SK-N-SH (cell line): ENCODE measurements at regions not wholly inside any gene's neighbourhood (a gene's known extent, or its start where the extent isn't known, plus 50 kb on each side); places are given as distances from the start of the nearest gene placed in this dataset.

Source experiments
- CTCF ChIA-PET: fragments of 300-600, 350-600 bp; formaldehyde crosslinking; extraction: SDS; loops from one replicate; lab custom pipeline; 2021; lab: Yijun Ruan, JAX
- POLR2A ChIA-PET: fragments of 350-600 bp; sonication (Branson Sonifier 250); formaldehyde crosslinking; extraction: SDS; loops from one replicate; lab custom pipeline; 2020; ENCODE audit warnings: antibody characterized with exemption, inconsistent platforms; lab: Yijun Ruan, JAX
- DNase-seq: peaks from one replicate; pipeline ENCODE4 v3.0.0; 2012
- H2AFZ ChIP-seq: fragments of 200-600 bp; sonication (generic); 2 replicates; pipeline ENCODE4 v1.8.1; 2016; ENCODE audit warnings: antibody characterized with exemption, mild to moderate bottlenecking, low read depth
- H3F3A ChIP-seq: fragments of 200-600 bp; sonication (generic); replicated peaks from 2 replicates; pipeline ENCODE3; 2016; ENCODE audit warnings: antibody characterized with exemption, mild to moderate bottlenecking; ENCODE audit not compliant: insufficient read depth
- H3K27ac ChIP-seq, 2 experiments: fragments of 200-500 bp in 1 of 2; fragments of 200-600 bp in 1 of 2; sonication (Bioruptor generic) in 1 of 2; sonication (generic), shearing (Covaris generic) in 1 of 2; 2 replicates each; pipeline versions ENCODE4 v1.5.1 to v1.6.1; 2014 to 2016; ENCODE audit warnings: low read depth in 2 of 2, inconsistent platforms in 1 of 2, low read length in 1 of 2, mild to moderate bottlenecking in 1 of 2, mixed read lengths in 1 of 2
- H3K27me3 ChIP-seq: fragments of 200-600 bp; sonication (generic), shearing (Covaris generic); 2 replicates; pipeline ENCODE4 v1.6.1; 2016; ENCODE audit warnings: mixed run types; ENCODE audit not compliant: insufficient read depth
- H3K36me3 ChIP-seq, 2 experiments: fragments of 200-500 bp in 1 of 2; fragments of 200-600 bp in 1 of 2; sonication (Bioruptor generic) in 1 of 2; sonication (generic) in 1 of 2; replicated peaks in 1 of 2; 2 replicates each; pipeline versions ENCODE3 to v1.5.1; 2014 to 2016; ENCODE audit warnings: low read length in 1 of 2, mild to moderate bottlenecking in 1 of 2; ENCODE audit not compliant: insufficient read depth in 2 of 2, control insufficient read depth in 1 of 2
- H3K4me1 ChIP-seq, 2 experiments: fragments of 200-500 bp in 1 of 2; fragments of 200-600 bp in 1 of 2; sonication (Bioruptor generic) in 1 of 2; sonication (generic), shearing (Covaris generic) in 1 of 2; 2 replicates each; pipeline versions ENCODE4 v1.5.1 to v1.6.1; 2014 to 2016; ENCODE audit warnings: low read depth in 1 of 2, low read length in 1 of 2, mixed run types in 1 of 2; ENCODE audit not compliant: insufficient read depth in 2 of 2, control insufficient read depth in 1 of 2
- H3K4me2 ChIP-seq: fragments of 200-600 bp; sonication (generic), shearing (Covaris generic); 2 replicates; pipeline ENCODE4 v1.6.1; 2017; ENCODE audit warnings: mixed run types
- H3K4me3 ChIP-seq, 2 experiments: fragments of 200-500 bp in 1 of 2; fragments of 200-600 bp in 1 of 2; sonication (Bioruptor generic) in 1 of 2; sonication (generic), shearing (Covaris generic) in 1 of 2; 2 replicates each; pipeline versions ENCODE4 v1.5.1 to v1.8.1; 2014 to 2016; ENCODE audit warnings: low read depth in 2 of 2, inconsistent platforms in 1 of 2, low read length in 1 of 2, mild to moderate bottlenecking in 1 of 2, mixed read lengths in 1 of 2, moderate library complexity in 1 of 2
- H3K79me2 ChIP-seq: fragments of 200-600 bp; sonication (generic); 2 replicates; pipeline ENCODE4 v1.8.1; 2017; ENCODE audit warnings: mild to moderate bottlenecking; ENCODE audit not compliant: insufficient read depth
- H3K9ac ChIP-seq: fragments of 200-600 bp; sonication (generic); 2 replicates; pipeline ENCODE4 v1.6.1; 2017; ENCODE audit warnings: mixed run types
- H3K9me2 ChIP-seq: fragments of 200-600 bp; sonication (generic); 2 replicates; pipeline ENCODE4 v1.6.1; 2017; ENCODE audit warnings: mixed run types
- H3K9me3 ChIP-seq: fragments of 200-600 bp; sonication (generic); 2 replicates; pipeline ENCODE4 v1.6.1; 2017; ENCODE audit warnings: mixed run types, mild to moderate bottlenecking, moderate library complexity
- H4K20me1 ChIP-seq: fragments of 200-600 bp; sonication (generic); 2 replicates; pipeline ENCODE4 v1.6.1; 2017; ENCODE audit warnings: mild to moderate bottlenecking, mixed run types; ENCODE audit not compliant: insufficient read depth
- FOXJ3 ChIP-seq: sonication (generic); formaldehyde crosslinking; IDR thresholded peaks from 2 replicates; pipeline ENCODE4 v1.5.1; 2020; ENCODE audit warnings: mild to moderate bottlenecking, missing genetic modification reagents
- FOXM1 ChIP-seq: IDR thresholded peaks from 2 replicates; pipeline ENCODE4 v1.4.0; 2012; ENCODE audit warnings: low read depth, mild to moderate bottlenecking
- GABPA ChIP-seq: IDR thresholded peaks from 2 replicates; pipeline ENCODE4 v1.4.0; 2012; ENCODE audit warnings: low read depth, mild to moderate bottlenecking
- GATA2 ChIP-seq: sonication (generic); formaldehyde crosslinking; IDR thresholded peaks from 2 replicates; pipeline ENCODE4 v1.5.0; 2020; ENCODE audit warnings: mild to moderate bottlenecking, missing genetic modification reagents
- IRF3 ChIP-seq: fragments of 150-350 bp; IDR thresholded peaks from 2 replicates; pipeline ENCODE4 v1.6.1; 2016; ENCODE audit warnings: mild to moderate bottlenecking, low read depth, low read length
- MXI1 ChIP-seq: IDR thresholded peaks from 2 replicates; pipeline ENCODE4 v1.6.1; 2012; ENCODE audit warnings: mild to moderate bottlenecking, low read depth, low read length, improper control_type of control experiment
- NFIC ChIP-seq: IDR thresholded peaks from 2 replicates; pipeline ENCODE4 v1.4.0; 2012; ENCODE audit warnings: borderline replicate concordance
- NRF1 ChIP-seq: IDR thresholded peaks from 2 replicates; pipeline ENCODE4 v1.6.1; 2012; ENCODE audit warnings: low read depth, mild to moderate bottlenecking, low read length
- PBX3 ChIP-seq: IDR thresholded peaks from 2 replicates; pipeline ENCODE4; 2012
- RAD21 ChIP-seq: IDR thresholded peaks from 2 replicates; pipeline ENCODE4 v1.6.1; 2012; ENCODE audit warnings: mild to moderate bottlenecking, low read length
- RCOR1 ChIP-seq: fragments of 150-350 bp; IDR thresholded peaks from 2 replicates; pipeline ENCODE4 v1.6.1; 2017; ENCODE audit warnings: antibody characterized with exemption, low read length
- RXRA ChIP-seq: IDR thresholded peaks from 2 replicates; pipeline ENCODE4 v1.4.0; 2012; ENCODE audit warnings: low read depth, mild to moderate bottlenecking, borderline replicate concordance
- SIN3A ChIP-seq: IDR thresholded peaks from 2 replicates; pipeline ENCODE4 v1.6.1; 2012; ENCODE audit warnings: low read depth, mild to moderate bottlenecking, low read length, moderate library complexity, borderline replicate concordance
- TAF1 ChIP-seq: IDR thresholded peaks from 2 replicates; pipeline ENCODE4 v1.6.1; 2012; ENCODE audit warnings: low read depth, mild to moderate bottlenecking, low read length, moderate library complexity, borderline replicate concordance
- USF1 ChIP-seq: IDR thresholded peaks from 2 replicates; pipeline ENCODE4 v1.4.0; 2012; ENCODE audit warnings: low read depth, borderline replicate concordance
- USF2 ChIP-seq: fragments of 150-350 bp; IDR thresholded peaks from 2 replicates; pipeline ENCODE4 v1.6.1; 2017; ENCODE audit warnings: antibody characterized with exemption, low read length, low read depth, borderline replicate concordance
- YY1 ChIP-seq: IDR thresholded peaks from 2 replicates; pipeline ENCODE4 v1.4.0; 2012; ENCODE audit warnings: low read depth, mild to moderate bottlenecking
- ZBTB33 ChIP-seq: IDR thresholded peaks from 2 replicates; pipeline ENCODE4 v1.4.0; 2012; ENCODE audit warnings: low read depth, borderline replicate concordance
- WGBS: methylation state at CpG from one replicate; pipeline ENCODE4 v1.1.6; 2017; ENCODE audit warnings: low lambda C conversion rate; 5-methylcytosine and 5-hydroxymethylcytosine counted together

GRCh38 chr3:80592792-80593191 is 825.0 kb upstream of the ROBO1 start:
- Histone ChIP-seq H3K27ac (no peak overlapping the region), H3K9me3 (no peaks in the 10 kb centered on the region; the same call in 1 of the 2 replicates), H3K4me3 (no peak overlapping the region), H3K27me3 (no peaks in the 10 kb centered on the region), H3F3A (no peaks in the 10 kb centered on the region), H4K20me1 (no peaks in the 10 kb centered on the region), H3K9ac (no peak overlapping the region), H3K79me2 (no peaks in the 10 kb centered on the region), H3K4me2 (no peak overlapping the region), H3K4me1 (no peaks in the 10 kb centered on the region), H3K9me2 (no peaks in the 10 kb centered on the region), H3K36me3 (no peaks in the 10 kb centered on the region), H2AFZ (no peak overlapping the region)
- ChIA-PET POLR2A (no interaction called here), CTCF (interaction anchor here (0.7 kb wide), 1 partner anchor 9 kb away, joined by 3 read pairs; no protein-coding TSS in a partner anchor)
- WGBS = 0% methylated on average over 1 of the region's 1 CpG
- no peak for DNase-seq
- TF ChIP-seq NFIC (no peak), FOXJ3 (CRISPR knock-in tag) (no peak), MXI1 (no peak)

- no peaks in the 10 kb centered on the region for H3K27me3 ChIP-seq
- no peaks in the 10 kb centered on the region for H3F3A ChIP-seq
- no peaks in the 10 kb centered on the region; a peak in 1 of 4 replicates for H3K4me1 ChIP-seq
- POLR2A ChIA-PET = no interaction called here
- TF ChIP-seq IRF3 (no peak), ZBTB33 (no peak), USF1 (no peak), FOXM1 (no peak), YY1 (no peak)
- H3K27ac ChIP-seq = no peak overlapping the region
- H4K20me1 ChIP-seq = no peaks in the 10 kb centered on the region
- no peak overlapping the region for H3K9ac ChIP-seq
- H3K4me3 ChIP-seq = no peak overlapping the region
- DNase-seq = no peak
- 55% methylated on average over 2 of the region's 2 CpGs for WGBS
- no peak overlapping the region for H2AFZ ChIP-seq
- H3K79me2 ChIP-seq = no peaks in the 10 kb centered on the region
- CTCF ChIA-PET = no interaction called here
- no peak overlapping the region for H3K4me2 ChIP-seq
- no peaks in the 10 kb centered on the region for H3K9me3 ChIP-seq
- H3K36me3 ChIP-seq = no peaks in the 10 kb centered on the region
- H3K9me2 ChIP-seq = peaks cover 3% of the 10 kb centered on the region; the same call in 1 of the 2 replicates
Observed at GRCh38 chr3:80586338-80586737, 818.5 kb upstream of the ROBO1 start.

- 26% methylated on average over 2 of the region's 2 CpGs for WGBS
- no peak overlapping the region for H3K4me3 ChIP-seq
- no peaks in the 10 kb centered on the region for H3K4me1 ChIP-seq
- H3K9me2 ChIP-seq = peaks cover 7% of the 10 kb centered on the region; the same call in 1 of the 2 replicates
- H3F3A ChIP-seq = no peaks in the 10 kb centered on the region
- no peaks in the 10 kb centered on the region for H4K20me1 ChIP-seq
- H3K27me3 ChIP-seq = no peaks in the 10 kb centered on the region
- H3K27ac ChIP-seq = no peak overlapping the region
- no peaks in the 10 kb centered on the region for H3K36me3 ChIP-seq
- H3K4me2 ChIP-seq = no peak overlapping the region
- CTCF ChIA-PET = no interaction called here
- POLR2A ChIA-PET = no interaction called here
- DNase-seq = no peak
- no peak overlapping the region for H2AFZ ChIP-seq
- H3K9ac ChIP-seq = no peak overlapping the region
- no peaks in the 10 kb centered on the region for H3K79me2 ChIP-seq
- H3K9me3 ChIP-seq = no peaks in the 10 kb centered on the region
- no peak for TF ChIP-seq PBX3
- no peak for TF ChIP-seq RCOR1
- TF ChIP-seq RAD21 = no peak
- no peak for TF ChIP-seq NRF1
- no peak for TF ChIP-seq FOXJ3 (CRISPR knock-in tag)
- TF ChIP-seq MXI1 = no peak
- no peak for TF ChIP-seq GATA2 (CRISPR knock-in tag)
- no peak for TF ChIP-seq GABPA
- TF ChIP-seq TAF1 = no peak
- no peak for TF ChIP-seq SIN3A
- TF ChIP-seq RXRA = no peak
- no peak for TF ChIP-seq USF2
Observed at GRCh38 chr3:80580146-80580545, 812.3 kb upstream of the ROBO1 start.
